Retinal pigment epithelial cell (primary cell): ENCODE measurements at regions not wholly inside any gene's neighbourhood (a gene's known extent, or its start where the extent isn't known, plus 50 kb on each side); places are given as distances from the start of the nearest gene placed in this dataset.

Source experiments
- DNase-seq: peaks from one replicate; pipeline ENCODE4 v3.0.0-alpha.2; 2010; ENCODE audit warnings: low read depth
- H3K4me3 ChIP-seq: 2 replicates; pipeline ENCODE4 v1.5.1; 2011; ENCODE audit warnings: mild to moderate bottlenecking, low read length, control low read depth, moderate library complexity
- CTCF ChIP-seq: conservative IDR thresholded peaks from 2 replicates; pipeline ENCODE4 v1.5.1; 2011; ENCODE audit warnings: low read depth, low read length, control low read depth, inconsistent platforms

- no peak for TF ChIP-seq CTCF
- DNase-seq = no peak
- H3K4me3 ChIP-seq = no peak overlapping the region
Observed at GRCh38 chr3:44110648-44111047, 131.0 kb upstream of the TOPAZ1 start.

GRCh38 chr3:44111482-44111881, 130.2 kb upstream of the TOPAZ1 start:
- no peak for DNase-seq
- H3K4me3 ChIP-seq = no peak overlapping the region
- no peak for TF ChIP-seq CTCF

DNA sequence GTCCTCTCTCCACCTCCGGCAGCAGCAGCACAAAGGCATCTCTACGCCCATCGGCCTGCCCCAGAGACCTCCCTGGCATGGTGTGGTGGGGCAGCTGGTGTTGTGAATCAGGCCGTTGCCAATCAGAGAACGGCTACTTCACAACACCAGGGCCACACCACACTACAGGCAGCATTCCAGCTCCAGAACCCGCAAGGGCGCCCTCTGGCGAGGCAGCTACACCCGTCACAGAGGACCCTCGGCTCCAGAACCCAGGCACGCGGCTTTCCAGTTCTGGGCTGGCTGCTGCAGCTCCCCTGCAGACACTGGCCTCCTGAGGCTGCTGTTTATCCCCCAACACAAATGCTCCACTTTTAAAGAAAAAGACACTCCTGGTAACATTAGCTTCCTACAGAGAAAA, 127.5 kb upstream of the TOPAZ1 start:
- no peak overlapping the region for H3K4me3 ChIP-seq
- no peak for DNase-seq
- TF ChIP-seq CTCF = peak; percentile 56

DNA sequence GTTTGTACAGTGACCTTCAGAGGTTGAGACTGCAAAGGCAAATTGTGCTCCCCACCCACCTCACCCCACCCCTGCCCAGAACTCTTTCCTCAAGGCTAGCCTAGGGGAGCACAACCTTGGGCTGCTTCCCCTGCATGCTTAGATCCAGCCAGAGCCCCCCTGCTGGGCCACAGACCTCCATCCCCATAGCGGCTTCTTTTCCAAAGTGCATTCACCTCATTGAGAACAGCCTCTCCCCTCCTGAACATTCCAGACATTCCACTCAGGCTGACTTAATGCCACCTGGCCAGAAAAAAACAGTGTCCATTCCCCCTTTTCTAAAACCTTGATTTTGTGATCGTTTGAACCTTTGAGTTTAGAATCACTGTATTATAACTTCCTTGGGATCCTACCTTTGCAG, 124.4 kb upstream of the TOPAZ1 start:
- TF ChIP-seq CTCF = no peak
- no peak overlapping the region for H3K4me3 ChIP-seq
- no peak for DNase-seq

DNA sequence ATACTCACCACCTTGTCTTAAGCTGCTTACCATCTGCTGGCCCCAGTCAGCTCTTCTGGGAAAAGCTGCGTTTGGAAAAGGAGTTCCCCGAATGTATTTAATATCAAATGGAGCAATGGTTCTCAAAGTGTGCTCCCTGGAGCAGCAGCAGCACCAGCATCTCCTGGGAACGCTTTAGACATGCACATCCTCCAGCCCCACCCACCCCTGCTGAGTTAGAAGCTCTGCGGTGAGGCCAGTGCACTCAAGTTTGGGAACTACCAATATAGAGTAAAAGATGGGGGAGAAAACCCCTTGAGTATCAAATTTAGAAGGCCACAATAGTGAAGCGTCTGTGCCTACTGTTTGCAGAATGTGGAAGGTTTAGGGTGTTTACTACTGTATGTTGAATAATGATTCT, 124.0 kb upstream of the TOPAZ1 start:
- no peak for DNase-seq
- no peak overlapping the region for H3K4me3 ChIP-seq
- no peak for TF ChIP-seq CTCF

GRCh38 chr3:44120721-44121582, 120.7 kb upstream of the TOPAZ1 start:
- no peak for TF ChIP-seq CTCF
- H3K4me3 ChIP-seq = no peak overlapping the region
- no peak for DNase-seq

GRCh38 chr3:44125246-44125645, 116.4 kb upstream of the TOPAZ1 start:
- DNase-seq = no peak
- no peak for TF ChIP-seq CTCF

More at GRCh38 chr3:44125246-44125645, 116.4 kb upstream of the TOPAZ1 start:
- H3K4me3 ChIP-seq = no peak overlapping the region
